ENCODE measurements at regions not wholly inside any gene's neighbourhood (a gene's known extent, or its start where the extent isn't known, plus 50 kb on each side); places are given as distances from the start of the nearest gene placed in this dataset.

GRCh38 chr10:94266091-94266490, 96.6 kb downstream of the NOC3L start:
- TF ChIP-seq USF1 (IDR thresholded peaks at IDR 0.05; ENCODE audit: borderline replicate concordance, low read depth) (no peak), RAD21 (IDR thresholded peaks at IDR 0.05; ENCODE audit: low read length) (no peak), CTCF (IDR thresholded peaks at IDR 0.05) (no peak), MAX (IDR thresholded peaks at IDR 0.05; ENCODE audit: low read depth) (no peak), EZH2phosphoT487 (IDR thresholded peaks at IDR 0.05; ENCODE audit: borderline replicate concordance, low read depth) (no peak), PBX3 (IDR thresholded peaks at IDR 0.05) (no peak), RCOR1 (IDR thresholded peaks at IDR 0.05; ENCODE audit: low read length) (no peak), TCF12 (IDR thresholded peaks at IDR 0.05) (no peak), GATA2 (CRISPR knock-in tag; IDR thresholded peaks at IDR 0.05) (no peak)
